Esophagus muscularis mucosa (tissue), 3 donors: ENCODE measurements at regions not wholly inside any gene's neighbourhood (a gene's known extent, or its start where the extent isn't known, plus 50 kb on each side); places are given as distances from the start of the nearest gene placed in this dataset.

Source experiments
- CTCF ChIP-seq, 3 experiments: fragments of 200-600 bp in 2 of 3; fragments of 450-650 bp in 1 of 3; sonication (generic) in 2 of 3; IDR thresholded peaks; one replicate each; pipeline ENCODE4 v1.5.1; 2017 to 2019; ENCODE audit warnings: antibody characterized with exemption in 3 of 3, mild to moderate bottlenecking in 2 of 3, moderate library complexity in 1 of 3
- EP300 ChIP-seq: sonication (generic); formaldehyde crosslinking; IDR thresholded peaks from one replicate; pipeline ENCODE4 v1.6.1; 2017; ENCODE audit warnings: antibody characterized with exemption

DNA sequence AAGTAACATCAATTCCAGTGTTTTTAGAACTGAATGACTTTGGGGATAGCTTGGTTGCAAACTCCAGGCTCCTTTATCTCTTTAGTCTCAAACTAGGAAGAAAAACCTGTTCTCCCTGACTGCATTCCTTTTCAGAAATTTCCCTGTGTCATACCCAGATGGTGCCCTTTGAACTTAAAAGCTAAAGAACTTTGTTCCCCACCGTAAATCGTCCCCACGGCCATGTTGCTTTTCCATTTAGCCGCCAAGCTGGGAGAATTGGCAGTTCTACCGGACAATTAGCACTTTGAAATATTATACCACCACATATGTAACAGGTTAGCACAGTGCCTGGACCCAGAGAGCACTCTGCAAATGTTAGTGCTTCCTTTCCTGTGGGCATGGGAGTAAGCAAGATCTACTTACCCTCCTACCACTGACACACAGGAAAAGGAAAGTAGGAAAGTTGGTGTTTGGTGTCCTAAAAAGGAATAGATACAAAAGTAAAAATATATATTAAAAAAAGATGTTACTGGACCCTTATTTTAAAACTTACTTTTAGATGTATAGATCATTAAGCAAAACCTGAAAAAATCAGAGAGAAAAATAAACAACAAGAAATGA is 191.9 kb upstream of the MIR17HG start:
- TF ChIP-seq EP300 (no peak), CTCF (IDR thresholded peaks at IDR 0.05) (no peak)
